ENCODE measurements at regions not wholly inside any gene's neighbourhood (a gene's known extent, or its start where the extent isn't known, plus 50 kb on each side); places are given as distances from the start of the nearest gene placed in this dataset.

GRCh38 chrX:57977992-57978391 lies 67.7 kb upstream of the ZXDA start:
- Histone ChIP-seq H3K9me3 (no peaks in the 10 kb centered on the region), H3K4me3 (no peak overlapping the region), H3K27me3 (no peaks in the 10 kb centered on the region), H3K36me3 (no peaks in the 10 kb centered on the region), H3K27ac (no peak overlapping the region), H3K4me1 (no peaks in the 10 kb centered on the region)
- TF ChIP-seq CTCF (IDR thresholded peaks at IDR 0.05) (no peak), EP300 (IDR thresholded peaks at IDR 0.05) (no peak), POLR2A (IDR thresholded peaks at IDR 0.05) (no peak), POLR2AphosphoS5 (IDR thresholded peaks at IDR 0.05) (no peak)
- no peak for ATAC-seq
- WGBS, 2 donors (ENCODE audit: low coverage in 1 of 2) = 22 to 24% methylated on average over 3 to 6 of the region's 6 CpGs

- ATAC-seq = no peak
- Histone ChIP-seq H3K27ac (no peak overlapping the region), H3K27me3 (no peaks in the 10 kb centered on the region), H3K4me3 (no peak overlapping the region), H3K4me1 (no peaks in the 10 kb centered on the region), H3K36me3 (no peaks in the 10 kb centered on the region), H3K9me3 (no peaks in the 10 kb centered on the region)
- no peak for TF ChIP-seq POLR2AphosphoS5 (IDR thresholded peaks at IDR 0.05)
- TF ChIP-seq EP300 (IDR thresholded peaks at IDR 0.05) = no peak
- no peak for TF ChIP-seq POLR2A (IDR thresholded peaks at IDR 0.05)
- 60% methylated on average over 1 of the region's 1 CpG; no CpG with 5 or more reads in 1 of the 2 donors for whole genome bisulfite sequencing, 2 donors (ENCODE audit: low coverage in 1 of 2)
Observed at GRCh38 chrX:57964975-57965374, 54.7 kb upstream of the ZXDA start.

All from gastroesophageal sphincter (tissue), 4 donors.